ENCODE measurements at regions not wholly inside any gene's neighbourhood (a gene's known extent, or its start where the extent isn't known, plus 50 kb on each side); places are given as distances from the start of the nearest gene placed in this dataset.

- no peak for TF ChIP-seq EZH2phosphoT487 (IDR thresholded peaks at IDR 0.05)
- TF ChIP-seq CTCF (IDR thresholded peaks at IDR 0.05): no peak
- TF ChIP-seq EZH2 (IDR thresholded peaks at IDR 0.05): no peak
Measured at GRCh38 chr12:40439771-40440492, 215.1 kb downstream of the LRRK2 start.

Measured in neural progenitor cell (in vitro differentiated cells).